ENCODE measurements at regions not wholly inside any gene's neighbourhood (a gene's known extent, or its start where the extent isn't known, plus 50 kb on each side); places are given as distances from the start of the nearest gene placed in this dataset.

DNA sequence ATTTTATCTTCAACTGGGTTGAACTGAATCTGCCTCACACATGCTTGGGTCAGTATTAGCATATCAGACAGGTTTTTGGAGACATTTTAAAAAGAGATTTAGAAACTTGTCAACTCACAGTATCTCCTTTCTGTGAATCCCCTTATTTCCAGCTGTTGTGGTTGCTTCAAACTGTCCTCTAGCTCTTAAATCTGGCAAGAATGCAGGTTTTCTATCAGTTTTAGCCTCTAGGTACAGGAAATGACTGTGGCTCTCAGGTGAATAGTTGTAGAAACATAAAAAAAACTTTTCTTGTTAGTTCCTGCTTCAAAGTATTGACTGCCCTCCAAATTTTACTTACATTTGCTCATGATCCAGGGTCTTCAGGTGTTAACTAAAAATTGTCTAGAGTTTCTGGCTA is 495.7 kb upstream of the TMPRSS15 start:
- no peaks in the 10 kb centered on the region for H3K4me1 ChIP-seq (ENCODE audit: control insufficient read depth in 1 of 2, low read depth in 2 of 2)
- no peak overlapping the region for H3K4me3 ChIP-seq
- no peaks in the 10 kb centered on the region for H3K9me3 ChIP-seq
- TF ChIP-seq, protein P1, sequence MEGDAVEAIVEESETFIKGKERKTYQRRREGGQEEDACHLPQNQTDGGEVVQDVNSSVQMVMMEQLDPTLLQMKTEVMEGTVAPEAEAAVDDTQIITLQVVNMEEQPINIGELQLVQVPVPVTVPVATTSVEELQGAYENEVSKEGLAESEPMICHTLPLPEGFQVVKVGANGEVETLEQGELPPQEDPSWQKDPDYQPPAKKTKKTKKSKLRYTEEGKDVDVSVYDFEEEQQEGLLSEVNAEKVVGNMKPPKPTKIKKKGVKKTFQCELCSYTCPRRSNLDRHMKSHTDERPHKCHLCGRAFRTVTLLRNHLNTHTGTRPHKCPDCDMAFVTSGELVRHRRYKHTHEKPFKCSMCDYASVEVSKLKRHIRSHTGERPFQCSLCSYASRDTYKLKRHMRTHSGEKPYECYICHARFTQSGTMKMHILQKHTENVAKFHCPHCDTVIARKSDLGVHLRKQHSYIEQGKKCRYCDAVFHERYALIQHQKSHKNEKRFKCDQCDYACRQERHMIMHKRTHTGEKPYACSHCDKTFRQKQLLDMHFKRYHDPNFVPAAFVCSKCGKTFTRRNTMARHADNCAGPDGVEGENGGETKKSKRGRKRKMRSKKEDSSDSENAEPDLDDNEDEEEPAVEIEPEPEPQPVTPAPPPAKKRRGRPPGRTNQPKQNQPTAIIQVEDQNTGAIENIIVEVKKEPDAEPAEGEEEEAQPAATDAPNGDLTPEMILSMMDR (IDR thresholded peaks at IDR 0.05), result no peak
- ATAC-seq (ENCODE audit: insufficient number of reproducible peaks, low FRiP score, low read depth) (no peak), DNase-seq (ENCODE audit: low spot score) (no peak)
- H3K27ac ChIP-seq, result no peak overlapping the region
- no peaks in the 10 kb centered on the region for H3K27me3 ChIP-seq (replicated peaks; ENCODE audit: insufficient read depth)
- no peaks in the 10 kb centered on the region for H3K36me3 ChIP-seq

DNA sequence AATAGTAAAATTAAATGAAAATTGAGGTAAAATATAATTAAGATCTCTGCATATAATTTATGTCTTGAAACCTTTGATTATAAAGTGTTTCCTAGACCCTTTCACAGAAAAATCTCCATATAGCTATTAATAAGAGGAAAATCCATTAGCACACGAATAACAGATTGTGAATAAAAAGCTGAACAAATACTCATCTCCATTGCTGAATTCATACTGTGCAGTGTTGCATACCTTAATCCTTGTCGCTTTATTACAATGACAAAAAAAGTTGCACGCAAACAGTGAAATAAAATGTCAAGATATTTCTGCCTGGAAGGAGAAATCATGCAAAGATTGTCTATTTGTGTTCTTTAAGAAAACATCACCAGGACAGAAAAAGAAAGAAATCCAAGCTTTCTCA is 499.1 kb upstream of the TMPRSS15 start:
- no peaks in the 10 kb centered on the region for H3K27me3 ChIP-seq (replicated peaks; ENCODE audit: insufficient read depth)
- H3K9me3 ChIP-seq, result no peaks in the 10 kb centered on the region
- no peaks in the 10 kb centered on the region for H3K4me1 ChIP-seq (ENCODE audit: control insufficient read depth in 1 of 2, low read depth in 2 of 2)
- no peak overlapping the region for H3K27ac ChIP-seq
- DNase-seq (ENCODE audit: low spot score), result no peak
- no peak for ATAC-seq (ENCODE audit: insufficient number of reproducible peaks, low FRiP score, low read depth)
- H3K36me3 ChIP-seq, result no peaks in the 10 kb centered on the region
- TF ChIP-seq, protein P1 (IDR thresholded peaks at IDR 0.05), result no peak
- no peak overlapping the region for H3K4me3 ChIP-seq

DNA sequence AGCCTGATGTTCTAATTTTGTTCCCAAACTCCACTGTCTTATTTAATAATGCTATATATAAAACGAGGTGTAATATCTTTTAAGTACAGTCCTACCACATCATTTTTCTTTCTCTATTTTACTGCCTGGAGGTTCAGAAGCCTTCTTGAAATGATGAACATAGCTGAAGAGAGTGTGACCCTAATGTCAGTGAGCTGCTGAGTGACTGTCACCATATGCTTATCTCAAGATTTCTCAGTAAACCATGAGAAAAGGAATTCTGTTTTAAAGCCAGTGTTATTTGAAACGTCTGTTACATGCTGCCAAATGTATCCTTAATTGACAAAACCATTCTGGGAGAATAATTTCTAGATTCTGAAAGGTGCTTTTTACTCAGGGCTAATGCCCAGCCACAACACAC is 503.5 kb upstream of the TMPRSS15 start:
- H3K27ac ChIP-seq, result no peak overlapping the region
- TF ChIP-seq, protein P1 (IDR thresholded peaks at IDR 0.05), result no peak
- no peak overlapping the region for H3K4me3 ChIP-seq
- ATAC-seq (ENCODE audit: insufficient number of reproducible peaks, low FRiP score, low read depth), result no peak
- no peaks in the 10 kb centered on the region for H3K36me3 ChIP-seq
- H3K4me1 ChIP-seq (ENCODE audit: control insufficient read depth in 1 of 2, low read depth in 2 of 2), result no peaks in the 10 kb centered on the region
- H3K9me3 ChIP-seq, result no peaks in the 10 kb centered on the region
- H3K27me3 ChIP-seq (replicated peaks; ENCODE audit: insufficient read depth), result no peaks in the 10 kb centered on the region
- DNase-seq (ENCODE audit: low spot score), result no peak

DNA sequence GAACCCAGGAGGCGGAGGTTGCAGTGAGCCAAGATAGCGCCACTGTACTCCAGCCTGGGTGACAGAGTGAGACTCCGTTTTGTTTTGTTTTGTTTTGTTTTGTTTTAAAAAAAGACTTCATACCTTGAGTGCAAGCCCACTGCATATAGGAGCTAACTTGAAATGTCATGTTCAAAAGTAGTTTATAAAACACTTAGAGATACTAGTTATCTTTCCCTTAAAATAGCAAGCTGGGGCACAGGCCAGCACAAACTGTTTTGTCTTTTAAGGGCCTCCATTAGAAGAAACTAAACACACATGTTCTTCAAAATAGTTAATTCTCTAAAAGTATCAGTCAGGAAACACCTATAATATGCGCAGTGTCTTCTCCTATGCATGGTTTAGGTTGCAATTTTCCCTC is 505.1 kb upstream of the TMPRSS15 start:
- Histone ChIP-seq H3K4me3 (no peak overlapping the region), H3K27me3 (replicated peaks; ENCODE audit: insufficient read depth) (no peaks in the 10 kb centered on the region), H3K9me3 (no peaks in the 10 kb centered on the region), H3K36me3 (no peaks in the 10 kb centered on the region), H3K27ac (no peak overlapping the region), H3K4me1 (ENCODE audit: control insufficient read depth in 1 of 2, low read depth in 2 of 2) (no peaks in the 10 kb centered on the region)
- TF ChIP-seq, protein P1 (IDR thresholded peaks at IDR 0.05), result no peak
- no peak for DNase-seq (ENCODE audit: low spot score)
- ATAC-seq (ENCODE audit: insufficient number of reproducible peaks, low FRiP score, low read depth), result no peak

DNA sequence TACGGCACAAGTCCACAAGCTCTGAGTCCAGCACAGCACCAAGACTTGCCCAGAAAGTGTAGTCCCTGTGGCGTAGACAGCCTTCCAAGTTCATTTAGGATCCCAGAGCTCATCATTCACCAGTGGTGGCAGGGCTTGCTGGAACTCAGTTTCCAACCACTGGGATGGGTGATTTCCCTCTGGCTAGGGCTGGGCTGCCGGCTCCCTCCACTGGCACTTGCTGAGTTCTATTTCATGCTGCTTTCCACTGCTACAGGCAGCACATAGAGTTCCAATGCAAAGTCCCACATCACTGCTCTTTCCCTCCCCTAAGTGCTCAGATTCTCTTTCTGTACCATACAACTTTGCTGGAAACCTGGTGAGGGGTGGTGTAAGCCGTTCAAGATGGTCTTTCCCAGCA is 510.3 kb upstream of the TMPRSS15 start:
- ATAC-seq (ENCODE audit: insufficient number of reproducible peaks, low FRiP score, low read depth), result no peak
- Histone ChIP-seq H3K36me3 (no peaks in the 10 kb centered on the region), H3K9me3 (no peaks in the 10 kb centered on the region), H3K27me3 (replicated peaks; ENCODE audit: insufficient read depth) (no peaks in the 10 kb centered on the region), H3K4me3 (no peak overlapping the region), H3K4me1 (ENCODE audit: control insufficient read depth in 1 of 2, low read depth in 2 of 2) (no peaks in the 10 kb centered on the region), H3K27ac (no peak overlapping the region)
- no peak for DNase-seq (ENCODE audit: low spot score)
- TF ChIP-seq, protein P1 (IDR thresholded peaks at IDR 0.05), result no peak
